ENCODE measurements at regions not wholly inside any gene's neighbourhood (a gene's known extent, or its start where the extent isn't known, plus 50 kb on each side); places are given as distances from the start of the nearest gene placed in this dataset.

DNA sequence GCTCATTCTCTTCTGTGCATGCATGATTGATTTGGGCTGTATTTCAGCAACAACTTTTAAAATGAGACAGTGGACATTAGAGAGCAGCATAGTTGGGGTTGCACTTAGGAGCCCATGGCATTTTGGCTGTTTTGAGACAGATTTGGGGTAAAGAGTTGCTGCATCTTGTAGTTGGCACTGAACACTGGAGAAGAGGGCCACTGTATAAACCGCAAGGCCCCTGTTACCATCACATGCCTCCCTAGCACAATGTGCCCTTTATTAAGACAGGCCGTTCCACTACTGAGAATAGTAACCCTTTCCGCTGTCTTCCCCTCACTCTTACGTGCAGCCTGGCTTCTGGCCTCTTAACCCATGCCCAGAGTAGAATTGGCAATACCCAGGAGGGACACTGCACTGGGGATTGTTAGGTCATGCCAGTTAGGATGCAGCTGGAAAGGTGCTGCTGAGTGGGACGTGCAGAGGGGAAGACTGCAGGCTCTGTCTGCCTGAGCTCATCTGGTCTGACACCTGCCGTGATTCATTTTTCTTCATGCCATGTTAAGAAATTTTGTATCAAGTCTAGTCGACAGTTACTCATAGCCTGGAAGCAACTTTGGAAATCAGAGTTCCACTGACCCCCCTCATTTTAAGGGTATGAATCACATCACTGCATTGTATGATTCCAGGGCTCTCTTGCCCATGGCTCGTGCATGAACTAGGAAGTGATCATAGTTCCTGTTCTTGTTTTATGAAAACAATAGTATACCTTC is 146.9 kb upstream of the DMRT1 start:
- no peak for DNase-seq

DNA sequence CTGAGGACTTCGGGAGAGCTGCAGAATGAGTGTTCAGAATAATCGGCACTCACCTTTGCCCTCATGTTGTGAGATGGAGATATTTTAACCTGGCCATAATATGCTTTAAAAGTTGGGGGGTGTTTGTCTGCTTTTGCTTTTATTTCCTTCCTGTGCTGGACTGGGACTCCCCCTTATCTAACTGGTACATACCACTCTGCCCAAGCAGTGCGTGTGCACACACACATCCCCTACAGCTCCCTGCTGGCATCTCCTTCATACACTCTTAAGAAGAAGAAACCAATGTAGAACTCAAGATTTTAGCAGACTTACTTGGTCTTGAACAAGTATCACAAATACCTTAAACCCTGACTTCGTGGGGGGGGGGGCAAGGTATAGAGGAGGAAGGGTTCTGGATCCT is 146.2 kb upstream of the DMRT1 start:
- DNase-seq, result no peak

DNA sequence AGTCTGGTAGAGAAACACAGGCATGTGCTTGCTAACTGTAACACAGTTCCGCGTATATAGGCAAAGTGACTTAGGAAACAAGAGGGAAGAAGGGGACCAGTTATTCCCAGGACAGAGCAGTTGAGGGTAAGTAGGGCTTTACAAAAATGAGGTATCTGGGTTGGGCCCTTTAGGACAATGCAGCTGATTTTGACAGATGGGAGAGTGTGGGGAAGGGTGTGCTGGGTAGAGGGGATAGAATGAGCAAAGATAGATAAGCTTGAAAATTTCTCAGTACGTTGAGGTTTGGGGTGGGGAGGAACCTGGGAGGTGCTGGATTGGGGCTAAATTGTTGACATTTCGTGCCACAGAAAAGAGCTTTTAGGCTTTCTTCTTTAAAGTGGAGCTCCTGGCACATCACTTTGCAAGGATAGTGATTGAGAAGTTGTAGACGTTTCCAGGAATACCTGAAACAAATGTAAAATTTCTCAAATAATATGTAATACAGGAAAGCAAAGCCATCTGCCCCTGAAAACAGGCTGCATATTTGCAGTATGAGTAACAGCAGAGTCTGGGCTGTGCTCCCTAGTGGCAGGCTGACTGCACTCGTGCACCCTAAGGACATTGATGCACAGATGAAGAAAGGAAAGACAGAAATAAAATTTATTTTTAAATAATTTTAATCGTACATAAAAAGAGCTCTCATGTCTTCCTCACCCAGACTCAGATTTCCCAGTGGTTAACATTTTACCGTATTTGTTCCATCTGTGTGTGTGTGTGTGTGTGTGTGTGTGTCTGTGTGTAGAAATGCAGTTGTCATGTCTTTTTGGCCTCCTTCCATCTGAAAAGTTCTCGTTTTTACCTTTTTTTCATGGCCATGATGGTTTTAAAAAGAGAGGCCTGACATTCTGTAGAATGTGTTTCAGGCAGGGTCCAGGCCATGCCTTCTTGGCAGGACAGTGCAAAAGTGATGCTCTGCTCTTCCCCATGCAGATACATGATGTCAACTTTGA is 144.9 kb upstream of the DMRT1 start:
- DNase-seq, result no peak

DNA sequence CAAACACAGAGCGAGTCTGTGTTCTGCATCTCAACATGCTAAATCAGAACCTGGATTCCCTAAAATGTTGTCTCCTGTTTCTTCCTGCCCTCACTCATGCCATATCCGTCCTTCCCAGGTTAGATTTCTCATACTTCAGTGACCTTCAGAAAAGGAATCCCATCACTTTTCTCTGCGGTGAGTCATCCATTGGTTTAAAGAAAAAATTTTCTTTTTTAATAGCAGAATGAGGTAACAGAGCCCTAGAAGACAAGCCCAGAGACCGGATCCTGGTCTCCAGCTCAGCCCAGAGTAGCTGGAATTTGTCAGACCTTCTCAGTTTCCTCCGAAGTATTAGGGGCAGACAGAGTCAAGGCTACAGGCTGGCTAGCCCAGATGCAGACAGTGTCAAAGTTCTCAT is 143.2 kb upstream of the DMRT1 start:
- no peak for DNase-seq

DNA sequence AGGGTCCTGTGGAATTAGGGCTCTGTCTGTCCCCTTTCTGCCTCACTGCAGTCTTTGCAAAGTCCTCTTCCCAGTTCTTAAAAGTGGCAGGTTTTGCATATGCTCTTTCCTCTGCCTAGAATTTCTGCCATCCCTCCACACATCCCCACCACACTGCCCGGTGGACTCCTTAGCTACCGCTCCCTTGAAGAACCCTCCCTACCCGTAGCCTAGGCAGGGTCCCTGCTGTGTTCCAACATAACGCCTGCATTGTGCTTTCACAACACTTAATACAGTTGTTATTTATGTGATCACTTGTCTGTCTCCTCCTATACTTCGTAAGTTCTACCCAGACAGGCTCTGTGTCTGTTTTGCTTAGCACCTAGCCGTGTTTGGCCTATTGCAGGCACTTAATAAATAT is 142.5 kb upstream of the DMRT1 start:
- DNase-seq, result no peak

DNA sequence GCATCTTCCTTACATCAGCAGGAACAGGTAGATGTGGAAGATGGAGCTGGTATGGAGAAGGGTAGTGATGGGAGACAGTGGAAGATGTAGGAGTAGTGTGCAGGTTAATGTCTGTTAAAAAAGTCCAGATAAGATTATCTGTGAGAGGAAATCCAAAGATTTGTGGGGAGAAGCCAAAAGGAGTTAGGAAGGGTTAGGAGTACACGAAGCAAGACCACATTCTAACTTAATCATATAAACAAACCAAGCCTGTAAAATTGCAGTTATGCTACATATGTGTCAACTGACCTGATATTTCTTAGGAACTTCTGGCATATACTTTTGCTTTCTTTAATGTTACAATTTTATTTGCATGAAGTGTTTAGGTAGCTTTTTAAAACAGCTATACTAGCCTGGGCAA is 142.1 kb upstream of the DMRT1 start:
- DNase-seq, result no peak

DNA sequence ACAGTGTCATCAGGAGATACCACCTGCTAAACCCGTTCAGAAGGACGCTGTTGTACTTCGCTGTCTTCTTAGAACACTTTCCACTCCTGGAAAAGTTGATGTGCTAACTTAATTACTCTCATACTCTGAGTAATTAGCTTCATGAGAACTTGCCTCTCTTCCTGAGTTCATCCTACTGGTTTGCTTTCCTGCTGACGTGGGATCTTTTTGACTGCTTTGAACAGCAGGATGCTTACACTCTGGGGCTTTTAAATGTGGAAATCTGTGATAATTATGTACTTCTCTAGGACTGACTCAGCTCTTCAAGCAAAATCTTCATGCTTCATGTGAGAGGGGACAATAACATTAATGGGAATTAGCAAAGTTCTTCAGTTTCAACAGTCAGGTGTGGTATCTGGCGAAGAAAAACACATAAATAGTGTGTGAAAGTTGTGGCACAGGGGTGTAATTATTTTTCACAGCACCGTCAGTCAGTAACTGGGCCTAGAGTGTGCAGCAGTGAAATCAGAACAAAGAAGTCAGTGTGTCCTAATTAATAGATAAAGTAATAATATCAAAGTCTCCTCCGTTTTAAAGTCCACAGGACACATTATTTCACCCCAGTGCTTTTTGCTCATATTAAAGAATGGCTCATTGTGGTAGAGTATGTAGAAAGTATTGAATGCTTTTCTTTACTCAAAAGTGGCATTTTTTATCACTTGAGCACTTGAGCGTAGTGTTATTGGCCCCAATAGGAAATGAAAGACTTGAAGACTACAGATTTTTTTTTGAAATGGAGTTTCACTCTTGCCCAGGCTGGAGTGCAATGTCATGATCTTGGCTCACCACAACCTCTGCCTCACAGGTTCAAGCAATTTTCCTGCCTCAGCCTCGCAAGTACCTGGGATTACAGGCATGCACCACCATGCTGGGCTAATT is 140.9 kb upstream of the DMRT1 start:
- DNase-seq, result no peak

DNA sequence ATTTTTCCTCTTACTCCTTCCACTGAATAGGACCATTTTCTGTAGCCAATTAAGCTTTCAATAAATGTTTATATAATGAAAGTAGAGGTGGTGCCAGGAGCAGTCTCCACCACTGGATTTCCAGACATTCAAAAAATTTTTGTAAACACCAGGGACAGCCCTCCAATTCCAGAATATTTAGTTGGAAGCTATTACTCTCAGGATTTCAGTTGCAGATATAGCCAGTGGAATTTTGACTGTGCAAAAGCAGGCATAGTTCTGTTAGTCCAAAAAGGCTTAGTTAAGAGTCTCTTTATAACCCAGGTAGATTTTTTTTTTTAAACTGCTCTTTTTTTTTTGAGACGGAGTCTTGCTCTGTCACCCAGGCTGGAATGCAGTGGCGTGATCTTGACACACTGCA is 138.1 kb upstream of the DMRT1 start:
- DNase-seq, result no peak

DNA sequence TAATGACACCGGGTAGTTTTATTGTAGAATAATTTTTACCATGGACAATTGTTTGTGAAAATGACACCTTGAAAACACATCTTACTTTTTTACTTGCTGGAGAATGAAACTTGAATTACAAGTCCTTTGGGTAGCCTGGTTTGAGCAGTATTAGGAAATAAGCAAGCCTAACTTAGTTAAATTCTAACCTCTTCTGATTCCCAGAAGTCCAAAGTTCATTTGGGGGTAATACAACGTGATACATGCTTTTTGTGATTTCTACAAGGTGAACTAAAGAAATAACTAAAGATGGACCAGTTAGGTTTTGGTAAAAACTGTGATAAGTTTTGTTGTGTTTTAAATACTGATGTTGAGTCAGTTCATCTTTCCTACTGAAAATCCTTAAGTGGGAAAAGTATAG is 135.4 kb upstream of the DMRT1 start:
- peak; percentile 3 for DNase-seq

DNA sequence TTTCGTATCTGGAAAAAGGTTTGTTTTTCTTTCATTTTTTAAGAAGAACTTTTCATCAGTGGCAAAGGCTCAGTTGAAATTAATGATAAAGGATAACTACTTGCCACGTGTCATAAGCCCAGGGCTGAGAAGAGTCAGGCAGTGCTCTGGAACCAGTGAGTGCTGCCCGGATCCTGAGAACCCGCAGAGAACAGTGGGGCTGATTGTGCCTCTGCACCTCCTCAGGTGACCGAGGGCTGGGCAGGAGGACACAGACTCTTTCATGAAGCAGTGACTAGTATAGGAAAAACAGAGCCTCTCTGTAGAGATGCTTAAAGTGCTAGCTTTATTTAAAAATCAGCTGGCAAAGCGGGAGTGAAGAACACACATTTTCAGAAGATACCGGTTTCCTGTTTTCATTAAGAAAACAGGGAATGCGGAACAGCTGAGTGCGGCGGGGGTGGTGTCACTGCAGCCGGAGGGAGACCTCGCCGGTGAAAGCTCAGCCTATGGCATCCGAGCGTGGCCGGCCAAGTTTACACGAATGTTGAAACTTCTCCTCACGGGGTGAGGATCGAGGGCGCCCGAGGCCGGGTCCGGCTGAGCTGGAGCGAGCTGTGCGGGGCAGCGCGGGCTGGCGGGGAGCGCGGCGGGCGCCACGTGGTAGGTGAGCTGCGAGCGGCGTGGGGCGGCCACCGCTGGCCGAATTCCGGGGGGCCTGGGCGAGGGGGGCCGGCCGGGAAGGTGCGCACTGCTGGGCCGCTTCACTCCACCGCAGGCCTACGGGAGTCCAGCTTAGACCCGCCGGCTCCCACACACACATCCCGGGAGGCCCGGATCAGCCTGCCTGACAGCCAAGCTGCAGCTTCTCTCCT is 134.7 kb upstream of the DMRT1 start:
- peak; percentile 56 for DNase-seq

DNA sequence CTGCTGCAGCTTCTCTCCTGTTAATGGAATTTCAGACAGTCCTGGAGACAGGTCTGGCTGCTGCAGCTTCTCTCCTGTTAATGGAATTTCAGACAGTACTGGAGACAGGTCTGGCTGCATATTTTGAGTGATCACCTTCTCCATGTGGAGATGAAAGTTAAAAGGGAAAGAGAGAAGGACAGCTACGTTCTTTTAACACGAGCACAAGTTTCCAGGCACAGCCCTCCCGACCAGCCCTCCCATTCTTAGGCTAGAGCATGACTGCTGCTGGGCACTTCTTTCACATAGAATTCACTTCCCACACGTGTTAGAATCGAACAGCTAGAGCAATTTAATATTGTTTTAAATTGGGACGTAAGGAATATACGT is 133.3 kb upstream of the DMRT1 start:
- DNase-seq, result no peak

DNA sequence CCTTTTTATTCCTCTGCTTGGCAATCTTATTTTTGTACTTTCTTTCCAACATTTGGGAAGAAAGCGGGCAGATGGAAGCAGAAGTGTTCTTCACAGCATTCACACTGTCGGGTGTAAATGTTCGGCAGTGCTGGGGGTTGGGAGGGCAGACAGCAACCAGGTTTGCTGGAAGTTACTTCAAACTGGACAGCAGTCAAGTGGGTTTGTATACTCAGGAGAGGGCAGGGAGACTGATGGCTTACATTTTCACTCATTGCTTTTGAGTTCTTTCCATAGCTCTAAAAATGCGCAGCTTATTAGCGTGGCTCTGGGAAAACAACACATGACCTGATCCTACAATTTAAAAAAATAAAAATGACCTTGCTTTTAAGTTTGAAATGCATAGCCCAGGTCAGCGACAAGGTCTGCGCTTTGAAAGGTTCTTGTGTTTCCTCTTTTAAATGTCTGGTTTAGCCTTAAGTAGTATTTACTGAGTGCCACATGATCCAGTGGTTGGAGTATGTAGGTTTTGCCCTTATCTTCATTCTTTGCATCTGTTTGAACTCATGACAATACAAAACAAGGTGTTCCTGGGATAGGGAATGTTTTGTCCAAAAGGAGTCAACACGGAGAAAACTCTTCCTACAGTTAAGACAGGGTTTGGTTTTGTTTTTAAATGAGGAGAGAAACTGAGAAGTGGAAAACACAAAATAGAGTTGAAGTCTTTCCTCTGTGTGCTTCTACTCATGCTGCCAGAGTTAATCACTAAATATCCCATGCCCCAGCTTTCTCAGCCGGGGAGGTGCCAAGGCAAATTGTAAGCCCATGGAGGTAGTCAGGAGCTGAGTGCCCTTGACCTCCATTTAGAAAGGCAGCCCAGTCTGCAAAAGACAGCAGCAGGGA is 132.7 kb upstream of the DMRT1 start:
- DNase-seq, result peak; percentile 0

DNA sequence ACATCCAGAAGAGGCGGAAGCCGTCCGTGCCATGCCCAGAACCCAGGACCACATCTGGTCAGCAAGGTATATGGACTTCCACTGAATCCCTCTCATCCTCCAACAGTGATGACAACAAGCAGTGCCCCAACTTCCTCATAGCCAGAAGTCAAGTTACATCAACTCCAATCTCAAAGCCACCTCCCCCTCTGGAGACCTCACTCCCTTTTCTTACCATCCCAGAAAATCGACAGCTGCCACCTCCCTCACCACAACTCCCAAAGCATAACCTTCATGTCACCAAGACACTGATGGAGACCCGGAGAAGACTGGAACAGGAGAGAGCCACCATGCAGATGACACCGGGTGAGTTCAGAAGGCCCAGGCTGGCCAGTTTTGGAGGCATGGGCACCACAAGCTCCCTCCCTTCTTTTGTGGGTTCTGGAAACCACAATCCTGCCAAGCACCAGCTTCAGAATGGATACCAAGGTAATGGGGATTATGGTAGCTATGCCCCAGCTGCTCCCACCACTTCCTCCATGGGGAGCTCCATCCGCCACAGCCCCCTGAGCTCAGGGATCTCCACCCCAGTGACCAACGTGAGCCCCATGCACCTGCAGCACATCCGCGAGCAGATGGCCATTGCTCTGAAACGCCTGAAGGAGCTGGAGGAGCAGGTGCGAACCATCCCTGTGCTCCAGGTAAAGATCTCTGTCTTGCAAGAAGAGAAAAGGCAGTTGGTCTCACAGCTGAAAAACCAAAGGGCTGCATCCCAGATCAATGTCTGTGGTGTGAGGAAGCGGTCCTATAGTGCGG is 130.3 kb upstream of the DMRT1 start:
- DNase-seq, result no peak

DNA sequence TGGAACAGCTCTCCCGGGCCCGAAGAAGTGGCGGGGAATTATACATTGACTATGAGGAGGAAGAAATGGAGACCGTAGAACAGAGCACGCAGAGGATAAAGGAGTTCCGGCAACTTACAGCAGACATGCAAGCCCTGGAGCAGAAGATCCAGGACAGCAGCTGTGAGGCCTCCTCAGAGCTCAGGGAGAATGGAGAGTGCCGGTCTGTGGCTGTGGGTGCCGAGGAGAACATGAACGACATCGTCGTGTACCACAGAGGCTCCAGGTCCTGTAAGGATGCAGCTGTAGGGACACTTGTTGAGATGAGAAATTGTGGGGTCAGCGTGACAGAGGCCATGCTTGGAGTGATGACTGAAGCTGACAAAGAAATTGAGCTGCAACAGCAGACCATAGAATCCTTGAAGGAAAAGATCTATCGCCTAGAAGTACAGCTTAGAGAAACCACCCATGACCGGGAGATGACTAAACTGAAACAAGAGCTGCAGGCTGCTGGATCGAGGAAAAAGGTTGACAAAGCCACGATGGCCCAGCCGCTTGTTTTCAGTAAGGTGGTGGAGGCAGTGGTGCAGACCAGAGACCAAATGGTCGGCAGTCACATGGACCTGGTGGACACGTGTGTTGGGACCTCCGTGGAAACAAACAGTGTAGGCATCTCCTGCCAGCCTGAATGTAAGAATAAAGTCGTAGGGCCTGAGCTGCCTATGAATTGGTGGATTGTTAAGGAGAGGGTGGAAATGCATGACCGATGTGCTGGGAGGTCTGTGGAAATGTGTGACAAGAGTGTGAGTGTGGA is 129.5 kb upstream of the DMRT1 start:
- DNase-seq, result no peak

DNA sequence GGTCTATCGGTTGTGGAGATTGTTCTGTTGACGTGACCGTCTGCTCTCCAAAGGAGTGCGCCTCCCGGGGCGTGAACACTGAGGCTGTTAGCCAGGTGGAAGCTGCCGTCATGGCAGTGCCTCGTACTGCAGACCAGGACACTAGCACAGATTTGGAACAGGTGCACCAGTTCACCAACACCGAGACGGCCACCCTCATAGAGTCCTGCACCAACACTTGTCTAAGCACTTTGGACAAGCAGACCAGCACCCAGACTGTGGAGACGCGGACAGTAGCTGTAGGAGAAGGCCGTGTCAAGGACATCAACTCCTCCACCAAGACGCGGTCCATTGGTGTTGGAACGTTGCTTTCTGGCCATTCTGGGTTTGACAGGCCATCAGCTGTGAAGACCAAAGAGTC is 128.9 kb upstream of the DMRT1 start:
- no peak for DNase-seq

DNA sequence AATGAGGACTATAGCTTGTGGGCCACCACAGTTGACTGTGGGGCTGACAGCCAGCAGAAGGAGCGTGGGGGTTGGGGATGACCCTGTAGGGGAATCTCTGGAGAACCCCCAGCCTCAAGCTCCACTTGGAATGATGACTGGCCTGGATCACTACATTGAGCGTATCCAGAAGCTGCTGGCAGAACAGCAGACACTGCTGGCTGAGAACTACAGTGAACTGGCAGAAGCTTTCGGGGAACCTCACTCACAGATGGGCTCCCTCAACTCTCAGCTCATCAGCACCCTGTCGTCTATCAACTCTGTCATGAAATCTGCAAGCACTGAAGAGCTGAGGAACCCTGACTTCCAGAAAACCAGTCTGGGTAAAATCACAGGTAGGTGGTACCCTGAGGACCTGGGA is 128.4 kb upstream of the DMRT1 start:
- DNase-seq, result no peak

DNA sequence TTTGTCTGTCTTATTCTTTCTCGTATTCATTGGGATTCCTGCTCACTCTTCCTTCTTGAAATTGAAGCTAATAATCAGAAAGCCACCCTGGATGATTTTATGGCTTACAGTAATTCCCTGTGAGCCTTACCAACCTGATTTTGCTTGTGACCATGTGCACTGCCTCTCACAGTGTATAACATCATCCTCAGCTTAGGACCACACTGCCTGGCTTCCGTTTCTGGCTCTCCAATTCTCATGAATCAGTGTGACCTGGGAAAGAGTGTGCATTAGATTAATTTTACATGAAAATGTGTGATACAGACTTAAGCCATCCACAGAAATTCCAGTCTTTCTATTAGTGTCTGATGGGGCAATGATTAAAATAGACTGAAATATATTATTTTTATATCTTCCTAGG is 126.8 kb upstream of the DMRT1 start:
- no peak for DNase-seq

DNA sequence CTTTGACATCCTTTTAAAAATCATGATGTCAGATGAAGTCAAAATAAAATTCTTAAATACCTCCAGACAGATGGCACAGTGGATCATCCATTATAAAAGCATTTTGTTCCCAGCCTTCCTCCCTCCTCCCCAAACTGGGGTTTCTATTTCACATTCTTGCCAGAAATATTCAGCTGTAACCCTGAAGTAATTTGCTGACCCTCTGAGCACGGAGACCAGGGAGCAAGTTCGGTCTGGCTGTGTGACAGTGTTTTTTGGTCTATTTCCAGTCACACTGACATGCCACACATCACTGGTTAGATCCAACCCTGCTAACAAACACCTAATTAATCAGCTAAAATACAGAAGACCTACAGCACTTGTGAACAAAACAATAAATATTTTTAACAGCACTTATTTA is 126.2 kb upstream of the DMRT1 start:
- DNase-seq, result no peak

DNA sequence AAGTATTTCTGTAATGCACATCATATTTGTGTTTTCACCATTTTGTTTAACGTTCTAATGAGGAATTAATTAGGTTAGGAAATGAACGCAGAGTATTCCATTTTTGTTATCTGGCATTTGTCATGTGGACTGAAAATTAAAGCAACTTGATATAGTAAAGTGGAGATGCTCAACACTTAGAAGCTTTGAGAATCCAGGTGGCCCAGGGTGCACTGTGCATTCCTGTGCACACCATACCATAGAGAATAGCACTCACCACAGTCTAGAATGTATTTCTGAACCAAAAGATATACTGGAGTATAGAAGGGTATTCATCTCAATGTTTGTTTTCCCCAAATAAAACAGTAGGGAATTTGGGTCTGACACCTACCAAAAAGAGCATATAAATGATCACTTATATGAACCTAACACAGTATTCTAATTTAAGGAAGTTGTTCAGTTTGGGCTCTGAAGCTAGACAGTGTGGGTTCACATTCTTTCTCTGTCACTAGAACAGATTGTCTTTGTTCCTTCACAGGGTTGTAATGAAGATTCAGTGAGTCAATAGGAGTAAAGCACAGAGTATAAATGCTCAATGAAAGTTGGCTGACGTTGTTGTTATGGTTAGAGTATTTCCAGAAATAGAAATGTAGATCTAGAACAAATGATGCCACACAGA is 125.6 kb upstream of the DMRT1 start:
- no peak for DNase-seq

Data from DMS53 (cell line).